Suprapubic skin (tissue), 4 donors: ENCODE measurements at regions not wholly inside any gene's neighbourhood (a gene's known extent, or its start where the extent isn't known, plus 50 kb on each side); places are given as distances from the start of the nearest gene placed in this dataset.

Source experiments
- DNase-seq, 2 donors: peaks; one replicate each; pipeline ENCODE4 v3.0.0-alpha.2; 2019; ENCODE audit warnings: low spot score in 2 of 2
- H3K27ac ChIP-seq: fragments of 200-600 bp; sonication (generic); one replicate; pipeline ENCODE4 v1.5.1; 2019
- H3K27me3 ChIP-seq: fragments of 200-600 bp; sonication (generic); one replicate; pipeline ENCODE4 v1.5.1; 2019
- H3K36me3 ChIP-seq: fragments of 200-600 bp; sonication (generic); one replicate; pipeline ENCODE4 v1.5.1; 2019
- H3K4me1 ChIP-seq: fragments of 200-600 bp; sonication (generic); one replicate; pipeline ENCODE4 v1.5.1; 2019
- H3K4me3 ChIP-seq: fragments of 200-600 bp; sonication (generic); one replicate; pipeline ENCODE4 v1.5.1; 2019; ENCODE audit warnings: mild to moderate bottlenecking
- H3K9me3 ChIP-seq: fragments of 200-600 bp; sonication (generic); one replicate; pipeline ENCODE4 v1.5.1; 2019
- CTCF ChIP-seq, 2 donors: fragments of 200-600 bp in 1 of 2; fragments of 450-650 bp in 1 of 2; sonication (generic) in 1 of 2; IDR thresholded peaks; one replicate each; pipeline ENCODE4 v1.5.1; 2016 to 2019; ENCODE audit warnings: antibody characterized with exemption in 2 of 2, mild to moderate bottlenecking in 1 of 2, moderate library complexity in 1 of 2
- EP300 ChIP-seq: sonication (generic); formaldehyde crosslinking; IDR thresholded peaks from one replicate; pipeline ENCODE4 v1.6.1; 2017; ENCODE audit warnings: antibody characterized with exemption
- POLR2A ChIP-seq, 2 donors: fragments of 450-650 bp; IDR thresholded peaks; one replicate each; pipeline ENCODE4 v1.6.1; 2017; ENCODE audit warnings: antibody characterized with exemption in 2 of 2, mild to moderate bottlenecking in 2 of 2, moderate library complexity in 2 of 2
- POLR2AphosphoS5 ChIP-seq, 3 donors: sonication (generic); formaldehyde crosslinking; IDR thresholded peaks; one replicate each; pipeline ENCODE4 v1.6.1; 2017; ENCODE audit warnings: antibody characterized with exemption in 3 of 3
- WGBS: methylation state at CpG from one replicate; pipeline ENCODE4 v1.1.5; 2018; 5-methylcytosine and 5-hydroxymethylcytosine counted together

GRCh38 chr14:71320107-71320733 is 413.0 kb downstream of the PCNX1 start, which contains the start of gene SIPA1L1:
Gene SIPA1L1, plus strand, starts transcription at chr14:71320476.
- Histone ChIP-seq H3K27ac (peak within 1 kb of the TSS; percentile 98), H3K4me3 (peak within 1 kb of the TSS; percentile 99), H3K4me1 (peaks cover 32% of the 10 kb centered on the region), H3K9me3 (no peaks in the 10 kb centered on the region), H3K36me3 (no peaks in the 10 kb centered on the region), H3K27me3 (no peaks in the 10 kb centered on the region)
- WGBS, result 1% methylated on average over 35 of the region's 52 CpGs
- peak; percentile 98 for DNase-seq
- peak; percentile 30 to 64 (median 41) for TF ChIP-seq POLR2AphosphoS5 (IDR thresholded peaks at IDR 0.05)
- TF ChIP-seq POLR2A (IDR thresholded peaks at IDR 0.05), result peak in 1 of 2 donors; percentile 82
- TF ChIP-seq EP300, result no peak

- Histone ChIP-seq H3K4me3 (peak overlapping the region; percentile 99), H3K27me3 (no peaks in the 10 kb centered on the region), H3K9me3 (no peaks in the 10 kb centered on the region), H3K36me3 (no peaks in the 10 kb centered on the region), H3K27ac (peak overlapping the region; percentile 98), H3K4me1 (peaks cover 32% of the 10 kb centered on the region)
- peak; percentile 69 to 82 for DNase-seq
- peak in 1 of 2 donors; percentile 63 for TF ChIP-seq POLR2A (IDR thresholded peaks at IDR 0.05)
- no peak for TF ChIP-seq CTCF (IDR thresholded peaks at IDR 0.05)
- no peak for TF ChIP-seq EP300
- WGBS, result under 1% methylated on average over 55 of the region's 96 CpGs
Observed at GRCh38 chr14:71320734-71321573, 413.7 kb downstream of the PCNX1 start.

- H3K9me3 ChIP-seq, result no peaks in the 10 kb centered on the region
- WGBS, result 4% methylated on average over 24 of the region's 25 CpGs
- H3K36me3 ChIP-seq, result no peaks in the 10 kb centered on the region
- no peaks in the 10 kb centered on the region for H3K27me3 ChIP-seq
- H3K4me3 ChIP-seq, result peak overlapping the region; percentile 99
- H3K4me1 ChIP-seq, result peaks cover 32% of the 10 kb centered on the region
- TF ChIP-seq EP300 (peak; percentile 21), POLR2A (IDR thresholded peaks at IDR 0.05) (no peak)
- no peak for DNase-seq
- H3K27ac ChIP-seq, result peak overlapping the region; percentile 98
Observed at GRCh38 chr14:71321574-71322315, 414.5 kb downstream of the PCNX1 start.

- Histone ChIP-seq H3K36me3 (no peaks in the 10 kb centered on the region), H3K27me3 (no peaks in the 10 kb centered on the region), H3K9me3 (no peaks in the 10 kb centered on the region), H3K27ac (peak overlapping the region; percentile 98), H3K4me1 (peaks cover 32% of the 10 kb centered on the region), H3K4me3 (peak overlapping the region; percentile 99)
- DNase-seq, result no peak
- TF ChIP-seq EP300 (no peak), POLR2AphosphoS5 (IDR thresholded peaks at IDR 0.05) (no peak), CTCF (IDR thresholded peaks at IDR 0.05) (peak in 1 of 2 donors; percentile 45), POLR2A (IDR thresholded peaks at IDR 0.05) (no peak)
- 46% methylated on average over 2 of the region's 2 CpGs for WGBS
Observed at GRCh38 chr14:71322655-71323250, 415.5 kb downstream of the PCNX1 start.

- Histone ChIP-seq H3K27me3 (no peaks in the 10 kb centered on the region), H3K27ac (no peak overlapping the region), H3K36me3 (no peaks in the 10 kb centered on the region), H3K9me3 (no peaks in the 10 kb centered on the region), H3K4me1 (peaks cover 27% of the 10 kb centered on the region), H3K4me3 (no peak overlapping the region)
- no peak for TF ChIP-seq EP300
- TF ChIP-seq POLR2A (IDR thresholded peaks at IDR 0.05), result no peak
- no peak for TF ChIP-seq POLR2AphosphoS5 (IDR thresholded peaks at IDR 0.05)
- no peak for TF ChIP-seq CTCF (IDR thresholded peaks at IDR 0.05)
- 61% methylated on average over 6 of the region's 6 CpGs for WGBS
- no peak for DNase-seq
Observed at GRCh38 chr14:71324767-71325272, 417.6 kb downstream of the PCNX1 start.
